ENCODE measurements at regions not wholly inside any gene's neighbourhood (a gene's known extent, or its start where the extent isn't known, plus 50 kb on each side); places are given as distances from the start of the nearest gene placed in this dataset.

- DNase-seq: no peak
Measured at GRCh38 chr17:33516645-33517044, 223.6 kb upstream of the ASIC2 start.

- no peak for DNase-seq
Measured at GRCh38 chr17:33517746-33518145, 224.7 kb upstream of the ASIC2 start.

DNA sequence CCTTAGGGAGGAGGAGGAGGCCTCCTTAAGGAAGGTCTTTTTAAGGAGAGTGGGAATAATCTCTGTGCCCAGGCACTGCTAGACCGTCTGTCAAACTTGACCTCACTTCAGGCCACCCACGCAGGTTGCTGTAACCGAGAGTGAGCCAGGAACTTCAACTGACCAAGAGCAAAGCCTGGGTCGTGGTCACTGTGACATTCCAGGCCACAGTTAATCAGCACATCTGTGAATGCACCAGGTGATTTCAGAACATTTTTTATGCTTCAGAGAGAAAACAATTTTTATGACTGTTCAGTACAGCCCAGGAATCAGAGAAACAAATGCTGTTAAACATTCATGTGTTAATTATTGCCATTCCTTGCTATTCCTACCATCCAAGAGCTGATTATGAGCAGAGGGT, 226.6 kb upstream of the ASIC2 start:
- no peak for DNase-seq

- peak; percentile 31 for DNase-seq
Measured at GRCh38 chr17:33520426-33521330, 227.6 kb upstream of the ASIC2 start.

- DNase-seq: no peak
Measured at GRCh38 chr17:33521784-33522183, 228.7 kb upstream of the ASIC2 start.

- no peak for DNase-seq
Measured at GRCh38 chr17:33522623-33523022, 229.5 kb upstream of the ASIC2 start.

DNA sequence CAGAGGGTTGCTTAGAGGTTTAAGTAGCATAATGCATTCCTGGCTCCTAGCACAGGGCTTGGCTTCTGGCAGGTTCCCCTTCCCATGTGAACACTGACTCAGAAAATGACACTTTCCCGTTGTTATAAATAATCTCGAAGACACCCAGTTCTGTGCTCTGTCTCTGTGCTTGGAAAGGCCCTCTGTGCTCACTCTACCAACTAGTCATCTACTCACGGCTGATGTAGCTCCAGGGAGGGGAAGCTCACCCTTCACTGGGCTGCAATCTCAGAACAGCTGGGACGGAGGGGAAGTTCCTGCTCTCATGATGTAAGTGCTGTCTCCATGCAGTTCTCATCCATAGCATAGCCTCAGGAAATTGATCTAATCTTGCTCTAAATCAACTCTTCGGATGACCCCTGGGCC, 230.5 kb upstream of the ASIC2 start:
- no peak for DNase-seq

- no peak for DNase-seq
Measured at GRCh38 chr17:33525186-33525585, 232.1 kb upstream of the ASIC2 start.

DNA sequence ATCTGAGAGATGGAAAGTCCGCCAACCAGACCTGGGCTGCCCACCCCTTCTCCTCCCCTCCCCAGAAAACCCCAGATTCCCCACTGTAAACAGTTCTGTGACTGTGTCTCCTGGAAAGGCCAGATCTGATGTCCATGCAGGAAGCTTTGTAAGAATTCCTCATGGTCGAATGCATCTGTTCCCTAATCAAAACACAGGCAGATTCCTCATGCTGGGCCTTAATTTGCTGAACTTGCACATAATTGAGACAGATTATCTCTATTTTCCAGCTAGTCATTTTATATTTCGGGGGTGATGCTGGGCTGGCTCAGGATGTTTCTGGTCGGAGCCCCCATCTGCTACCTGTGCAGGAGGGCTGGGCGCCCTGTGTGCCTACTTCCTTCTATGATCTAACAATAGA, 233.6 kb upstream of the ASIC2 start:
- no peak for DNase-seq

GRCh38 chr17:33527290-33527689, 234.2 kb upstream of the ASIC2 start:
- no peak for DNase-seq

DNA sequence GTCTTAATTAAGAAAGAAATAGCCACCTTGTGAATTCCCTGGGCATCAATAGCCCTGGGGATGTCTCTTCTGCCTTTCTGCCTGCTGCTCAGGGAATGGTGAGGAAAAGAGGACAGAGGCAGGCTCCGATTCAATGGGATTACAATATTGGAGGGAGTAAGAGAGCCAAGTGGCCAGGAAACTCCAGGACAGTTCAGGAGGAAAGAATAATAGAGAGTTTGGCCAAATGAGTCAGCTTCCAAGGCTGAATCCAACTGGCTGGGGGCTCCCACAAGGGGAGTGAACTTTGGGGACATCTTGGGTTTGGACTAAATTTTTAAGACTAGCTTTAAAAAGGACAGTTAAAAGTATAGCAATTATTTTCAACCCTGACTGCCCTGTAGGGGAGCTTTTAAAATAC, 235.8 kb upstream of the ASIC2 start:
- DNase-seq: no peak

DNA sequence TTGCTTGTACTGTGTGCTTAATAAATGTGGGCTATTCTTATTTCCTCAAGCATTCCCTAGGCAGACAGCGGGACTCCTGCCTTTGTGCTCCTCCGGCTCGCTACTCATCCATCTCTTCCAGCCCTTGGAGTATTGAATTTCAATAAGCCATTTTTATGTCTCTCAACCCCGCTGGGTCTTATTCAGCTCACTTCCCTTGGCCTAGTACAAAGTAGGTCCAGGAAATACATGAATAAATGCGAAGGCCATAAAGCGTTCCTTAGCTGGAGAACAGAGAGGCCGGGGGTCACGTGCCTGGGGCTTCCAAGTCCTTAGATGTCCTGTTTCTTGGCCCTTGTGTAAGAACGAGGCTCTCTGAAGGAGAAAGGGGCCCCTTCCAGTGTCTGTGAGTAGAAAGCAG, 236.7 kb upstream of the ASIC2 start:
- no peak for DNase-seq

DNA sequence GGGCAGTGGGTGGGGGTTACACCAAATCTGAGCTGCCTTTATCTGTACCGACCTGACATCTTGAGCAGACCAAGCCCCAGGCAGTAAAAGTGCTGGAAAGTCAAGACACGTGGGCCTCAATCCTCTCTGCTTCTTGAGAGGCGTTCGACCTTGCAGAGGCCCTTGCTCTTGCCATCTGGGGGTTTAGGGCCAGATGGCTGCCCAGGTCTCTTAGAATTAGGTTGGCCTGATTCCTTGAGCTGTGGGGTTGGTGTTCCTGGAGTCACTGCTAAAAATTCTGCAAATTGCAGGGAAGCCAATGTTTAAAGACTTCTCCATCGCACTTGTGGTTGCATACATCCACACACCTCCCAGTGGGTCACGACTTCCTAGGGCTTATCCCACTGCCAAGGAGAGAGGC, 238.2 kb upstream of the ASIC2 start:
- no peak for DNase-seq

GRCh38 chr17:33534087-33534486, 241.0 kb upstream of the ASIC2 start:
- DNase-seq: no peak

DNA sequence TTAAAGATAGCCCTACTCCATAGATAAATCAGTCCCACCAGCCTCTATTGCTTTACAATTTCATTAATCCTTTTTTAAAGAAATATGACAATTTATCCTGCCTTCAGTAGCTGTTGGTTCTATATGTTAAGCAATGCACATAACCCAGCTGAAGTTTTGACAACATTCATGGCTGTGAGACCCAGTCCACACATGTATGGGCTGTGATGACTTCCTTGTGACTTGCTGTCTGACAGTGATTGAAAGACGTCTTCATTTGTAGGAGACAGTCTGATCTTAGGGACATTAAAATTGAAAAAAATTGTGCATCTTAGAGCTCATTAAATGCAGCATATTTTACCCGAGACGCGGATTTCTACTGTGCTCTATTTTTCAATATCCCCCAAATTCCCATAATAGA, 252.0 kb upstream of the ASIC2 start:
- DNase-seq: no peak

DNA sequence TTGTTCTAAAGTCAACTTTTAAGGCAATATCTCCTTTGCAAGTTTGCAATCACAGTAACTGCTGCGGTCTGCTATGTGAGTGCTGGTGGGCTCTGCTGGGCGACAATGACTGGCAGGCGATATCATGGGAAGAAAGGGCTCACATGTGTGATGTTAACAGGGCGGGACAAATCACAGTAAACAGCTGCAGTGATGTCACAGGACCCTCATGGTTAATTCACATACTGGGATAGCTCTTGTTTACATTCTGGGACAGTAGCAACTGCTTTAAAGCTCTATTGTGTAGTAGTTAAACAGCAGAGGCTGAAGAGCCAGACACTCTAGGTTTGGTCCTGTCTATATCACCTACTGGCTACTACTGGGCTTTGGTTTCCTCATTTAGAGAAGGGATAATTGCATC, 257.2 kb upstream of the ASIC2 start:
- DNase-seq: no peak

- DNase-seq: no peak
Measured at GRCh38 chr17:33551075-33551474, 258.0 kb upstream of the ASIC2 start.

GRCh38 chr17:33551911-33552310, 258.8 kb upstream of the ASIC2 start:
- DNase-seq: no peak

GRCh38 chr17:33560165-33560564, 267.1 kb upstream of the ASIC2 start:
- no peak for DNase-seq

- no peak for DNase-seq
Measured at GRCh38 chr17:33560871-33561270, 267.8 kb upstream of the ASIC2 start.

- DNase-seq: no peak
Measured at GRCh38 chr17:33561569-33562334, 268.7 kb upstream of the ASIC2 start.

DNA sequence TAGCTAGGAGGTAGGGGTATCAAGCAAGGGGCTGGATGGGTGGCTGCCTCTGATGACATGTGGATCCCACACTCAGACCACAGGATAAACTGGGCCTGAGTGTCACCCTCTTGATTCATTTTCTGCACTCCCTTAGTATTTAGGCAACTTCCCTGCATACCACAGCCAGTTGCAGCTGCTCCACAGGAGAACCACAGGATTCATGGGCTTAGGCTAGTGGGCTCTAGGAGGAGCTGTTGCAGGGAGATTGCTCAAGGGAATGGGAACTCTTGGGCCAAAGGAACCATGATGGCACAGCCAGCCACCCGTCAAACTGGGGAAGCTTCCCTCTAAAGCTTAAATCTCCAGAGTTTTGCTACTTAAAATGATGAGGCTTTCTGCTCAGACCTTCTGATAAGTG, 269.7 kb upstream of the ASIC2 start:
- DNase-seq: no peak

DNA sequence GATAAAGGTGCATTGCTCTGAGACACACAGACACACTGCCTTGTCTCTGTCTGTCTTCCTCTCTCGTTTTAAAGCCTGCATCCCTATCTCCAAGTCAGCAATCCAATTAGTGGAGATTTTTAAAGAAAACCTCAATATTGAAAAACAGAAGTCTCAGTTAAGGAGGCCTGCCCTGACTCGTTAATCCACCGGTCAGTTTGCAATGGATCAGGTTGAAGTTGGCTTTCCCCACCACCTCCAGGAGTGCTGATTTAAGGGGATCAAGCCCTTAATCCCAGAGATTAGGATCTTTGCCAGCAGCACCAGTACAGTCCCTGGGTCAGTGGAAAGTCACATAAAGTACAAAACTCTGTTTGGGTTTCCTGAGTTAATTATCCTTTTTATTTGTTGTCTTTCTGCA, 271.1 kb upstream of the ASIC2 start:
- DNase-seq: no peak

- DNase-seq: no peak
Measured at GRCh38 chr17:33567223-33567622, 274.1 kb upstream of the ASIC2 start.

All from CD4-positive, alpha-beta T cell treated with Interleukin-6 for 4 hours (primary cell).